GM23338 (cell line): ENCODE measurements at regions not wholly inside any gene's neighbourhood (a gene's known extent, or its start where the extent isn't known, plus 50 kb on each side); places are given as distances from the start of the nearest gene placed in this dataset.

ENCODE experiments used
- ATAC-seq: fragments of 200-7000 bp; cut with Tn5 transposase; 3 replicates; pipeline ENCODE4 v1.9.1; 2020
- DNase-seq: peaks from one replicate; pipeline ENCODE4 v3.0.0-alpha.2; 2015; ENCODE audit warnings: low spot score
- H2AFZ ChIP-seq: fragments of 200-600 bp; sonication (generic); 2 replicates; pipeline ENCODE4 v1.8.0; 2016; ENCODE audit warnings: antibody characterized with exemption, mild to moderate bottlenecking, moderate library complexity
- H3F3A ChIP-seq: fragments of 200-600 bp; sonication (generic); replicated peaks from 2 replicates; pipeline ENCODE4 v1.8.0; 2017; ENCODE audit warnings: antibody characterized with exemption, mixed run types, low read depth
- H3K27ac ChIP-seq: fragments of 200-600 bp; sonication (generic); 2 replicates; pipeline ENCODE4 v1.6.1; 2016; ENCODE audit warnings: low read depth
- H3K27me3 ChIP-seq: fragments of 200-600 bp; sonication (generic); 2 replicates; pipeline ENCODE4 v1.8.0; 2016; ENCODE audit warnings: mild to moderate bottlenecking, mixed run types, moderate library complexity; ENCODE audit not compliant: insufficient read depth
- H3K36me3 ChIP-seq: fragments of 200-600 bp; sonication (generic); 2 replicates; pipeline ENCODE4 v1.8.0; 2016; ENCODE audit warnings: mild to moderate bottlenecking; ENCODE audit not compliant: insufficient read depth
- H3K4me1 ChIP-seq: fragments of 200-600 bp; sonication (generic); 2 replicates; pipeline ENCODE4 v1.8.0; 2016; ENCODE audit warnings: mild to moderate bottlenecking, moderate library complexity; ENCODE audit not compliant: insufficient read depth
- H3K4me2 ChIP-seq: fragments of 200-600 bp; sonication (generic); 2 replicates; pipeline ENCODE4 v1.7.1; 2017; ENCODE audit warnings: mixed run types
- H3K4me3 ChIP-seq: fragments of 200-600 bp; sonication (generic); 2 replicates; pipeline ENCODE4 v1.6.1; 2016; ENCODE audit warnings: mixed run types
- H3K79me2 ChIP-seq: fragments of 200-600 bp; sonication (generic); replicated peaks from 2 replicates; pipeline ENCODE4 v1.8.0; 2017; ENCODE audit warnings: mild to moderate bottlenecking; ENCODE audit not compliant: insufficient read depth
- H3K9me2 ChIP-seq: fragments of 200-600 bp; sonication (generic); 2 replicates; pipeline ENCODE4 v1.8.0; 2017; ENCODE audit not compliant: insufficient read depth
- H4K20me1 ChIP-seq: fragments of 200-600 bp; sonication (generic); replicated peaks from 2 replicates; pipeline ENCODE4 v1.8.0; 2017; ENCODE audit warnings: mild to moderate bottlenecking; ENCODE audit not compliant: insufficient read depth
- H3K27ac Mint-ChIP-seq: 2 replicates; pipeline ENCODE4 v1.8.0; 2020; ENCODE audit warnings: inconsistent platforms, mild to moderate bottlenecking, moderate library complexity, mixed read lengths
- H3K27me3 Mint-ChIP-seq: 3 replicates; pipeline ENCODE4 v1.8.0; 2022; ENCODE audit warnings: low read depth, mild to moderate bottlenecking, moderate library complexity, mixed read lengths, inconsistent platforms; ENCODE audit not compliant: insufficient read depth, poor library complexity
- H3K36me3 Mint-ChIP-seq: 3 replicates; pipeline ENCODE4 v1.8.0; 2021; ENCODE audit warnings: low read depth, mild to moderate bottlenecking, inconsistent platforms, moderate library complexity, mixed read lengths
- H3K4me1 Mint-ChIP-seq: 3 replicates; pipeline ENCODE4 v1.8.0; 2020; ENCODE audit warnings: mild to moderate bottlenecking, inconsistent platforms, mixed read lengths
- H3K4me3 Mint-ChIP-seq: 3 replicates; pipeline ENCODE4 v1.8.0; 2021; ENCODE audit warnings: moderate library complexity, mild to moderate bottlenecking, inconsistent platforms, mixed read lengths
- H3K9me3 Mint-ChIP-seq: 3 replicates; pipeline ENCODE4 v1.8.0; 2020; ENCODE audit warnings: moderate library complexity, mild to moderate bottlenecking, inconsistent platforms, mixed read lengths
- CREB1 ChIP-seq: fragments of 250-450 bp; sonication (Bioruptor Pico); IDR thresholded peaks from 2 replicates; pipeline ENCODE4 v1.5.0; 2020; ENCODE audit warnings: low read depth, mild to moderate bottlenecking, moderate library complexity
- EZH2phosphoT487 ChIP-seq: fragments of 200-600 bp; sonication (generic); IDR thresholded peaks from one replicate; pipeline ENCODE4 v1.8.1; 2018; ENCODE audit warnings: antibody characterized with exemption; ENCODE audit not compliant: unreplicated experiment
- JUNB ChIP-seq: IDR thresholded peaks from one replicate; pipeline ENCODE4 v1.6.1; 2016; ENCODE audit warnings: antibody characterized with exemption; ENCODE audit not compliant: unreplicated experiment
- NANOG ChIP-seq: IDR thresholded peaks from 2 replicates; pipeline ENCODE4 v1.6.1; 2016; ENCODE audit warnings: antibody characterized with exemption, borderline replicate concordance
- POLR2AphosphoS5 ChIP-seq: IDR thresholded peaks from 2 replicates; pipeline ENCODE4 v1.6.1; 2016; ENCODE audit warnings: antibody characterized with exemption, low read depth
- STAT1 ChIP-seq: IDR thresholded peaks from one replicate; pipeline ENCODE4 v1.6.1; 2016; ENCODE audit warnings: antibody characterized with exemption; ENCODE audit not compliant: unreplicated experiment
- ZNF114 ChIP-seq: fragments of 250-450 bp; sonication (Bioruptor Pico); IDR thresholded peaks from 2 replicates; pipeline ENCODE4 v1.5.0; 2020; ENCODE audit warnings: mild to moderate bottlenecking, moderate library complexity
- ZNF331 ChIP-seq: fragments of 250-450 bp; sonication (Bioruptor Pico); IDR thresholded peaks from 2 replicates; pipeline ENCODE4 v1.5.0; 2020; ENCODE audit warnings: low read depth, mild to moderate bottlenecking, moderate library complexity
- TF ChIP-seq, protein P1 (sequence below): fragments of 250-450 bp; sonication (Bioruptor Pico); IDR thresholded peaks from 2 replicates; pipeline ENCODE4 v1.5.0; 2020; ENCODE audit warnings: mild to moderate bottlenecking, moderate library complexity
- TF ChIP-seq, protein P2 (sequence below): IDR thresholded peaks from 2 replicates; pipeline ENCODE4 v1.6.1; 2016; ENCODE audit warnings: antibody characterized with exemption
- TF ChIP-seq, protein P3 (sequence below), 2 experiments: fragments of 200-600 bp in 1 of 2; sonication (generic) in 1 of 2; conservative IDR thresholded peaks; 2 replicates each; pipeline versions ENCODE4 v1.5.1 to v1.6.1; 2016 to 2017; ENCODE audit warnings: antibody characterized with exemption in 2 of 2, low read depth in 2 of 2, mild to moderate bottlenecking in 2 of 2, moderate library complexity in 1 of 2
- TF ChIP-seq, protein P4 (sequence below): IDR thresholded peaks from one replicate; pipeline ENCODE4 v1.6.1; 2018; ENCODE audit warnings: antibody characterized with exemption; ENCODE audit not compliant: unreplicated experiment

DNA sequence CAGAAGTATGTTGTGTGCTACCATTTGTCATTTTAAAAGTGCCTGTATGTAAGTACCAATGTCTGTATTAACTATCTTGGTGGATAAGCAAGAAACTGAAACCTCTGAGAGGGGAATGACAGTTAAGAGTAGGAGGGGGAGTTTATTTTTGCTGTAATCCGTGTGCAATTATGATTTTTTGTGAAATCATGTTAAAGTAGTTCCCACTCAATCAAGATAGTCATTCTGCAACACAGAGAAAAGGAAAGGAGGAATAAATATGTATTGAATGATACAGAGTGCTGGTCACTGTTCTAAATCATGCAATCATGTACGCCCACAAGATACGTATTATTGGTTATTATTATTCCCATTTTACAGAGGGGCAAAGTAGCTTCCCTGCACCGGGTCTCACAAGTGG lies 105.1 kb upstream of the UBE2E1 start:
- Mint-ChIP-seq H3K4me1 (peaks cover 18% of the 10 kb centered on the region), H3K4me3 (no peak overlapping the region), H3K27me3 (no peaks in the 10 kb centered on the region), H3K9me3 (no peaks in the 10 kb centered on the region), H3K36me3 (no peaks in the 10 kb centered on the region), H3K27ac (no peak overlapping the region)
- no peak for TF ChIP-seq ZNF114 (CRISPR knock-in tag)
- no peak for TF ChIP-seq EZH2phosphoT487
- TF ChIP-seq STAT1 = no peak
- TF ChIP-seq, protein P1, sequence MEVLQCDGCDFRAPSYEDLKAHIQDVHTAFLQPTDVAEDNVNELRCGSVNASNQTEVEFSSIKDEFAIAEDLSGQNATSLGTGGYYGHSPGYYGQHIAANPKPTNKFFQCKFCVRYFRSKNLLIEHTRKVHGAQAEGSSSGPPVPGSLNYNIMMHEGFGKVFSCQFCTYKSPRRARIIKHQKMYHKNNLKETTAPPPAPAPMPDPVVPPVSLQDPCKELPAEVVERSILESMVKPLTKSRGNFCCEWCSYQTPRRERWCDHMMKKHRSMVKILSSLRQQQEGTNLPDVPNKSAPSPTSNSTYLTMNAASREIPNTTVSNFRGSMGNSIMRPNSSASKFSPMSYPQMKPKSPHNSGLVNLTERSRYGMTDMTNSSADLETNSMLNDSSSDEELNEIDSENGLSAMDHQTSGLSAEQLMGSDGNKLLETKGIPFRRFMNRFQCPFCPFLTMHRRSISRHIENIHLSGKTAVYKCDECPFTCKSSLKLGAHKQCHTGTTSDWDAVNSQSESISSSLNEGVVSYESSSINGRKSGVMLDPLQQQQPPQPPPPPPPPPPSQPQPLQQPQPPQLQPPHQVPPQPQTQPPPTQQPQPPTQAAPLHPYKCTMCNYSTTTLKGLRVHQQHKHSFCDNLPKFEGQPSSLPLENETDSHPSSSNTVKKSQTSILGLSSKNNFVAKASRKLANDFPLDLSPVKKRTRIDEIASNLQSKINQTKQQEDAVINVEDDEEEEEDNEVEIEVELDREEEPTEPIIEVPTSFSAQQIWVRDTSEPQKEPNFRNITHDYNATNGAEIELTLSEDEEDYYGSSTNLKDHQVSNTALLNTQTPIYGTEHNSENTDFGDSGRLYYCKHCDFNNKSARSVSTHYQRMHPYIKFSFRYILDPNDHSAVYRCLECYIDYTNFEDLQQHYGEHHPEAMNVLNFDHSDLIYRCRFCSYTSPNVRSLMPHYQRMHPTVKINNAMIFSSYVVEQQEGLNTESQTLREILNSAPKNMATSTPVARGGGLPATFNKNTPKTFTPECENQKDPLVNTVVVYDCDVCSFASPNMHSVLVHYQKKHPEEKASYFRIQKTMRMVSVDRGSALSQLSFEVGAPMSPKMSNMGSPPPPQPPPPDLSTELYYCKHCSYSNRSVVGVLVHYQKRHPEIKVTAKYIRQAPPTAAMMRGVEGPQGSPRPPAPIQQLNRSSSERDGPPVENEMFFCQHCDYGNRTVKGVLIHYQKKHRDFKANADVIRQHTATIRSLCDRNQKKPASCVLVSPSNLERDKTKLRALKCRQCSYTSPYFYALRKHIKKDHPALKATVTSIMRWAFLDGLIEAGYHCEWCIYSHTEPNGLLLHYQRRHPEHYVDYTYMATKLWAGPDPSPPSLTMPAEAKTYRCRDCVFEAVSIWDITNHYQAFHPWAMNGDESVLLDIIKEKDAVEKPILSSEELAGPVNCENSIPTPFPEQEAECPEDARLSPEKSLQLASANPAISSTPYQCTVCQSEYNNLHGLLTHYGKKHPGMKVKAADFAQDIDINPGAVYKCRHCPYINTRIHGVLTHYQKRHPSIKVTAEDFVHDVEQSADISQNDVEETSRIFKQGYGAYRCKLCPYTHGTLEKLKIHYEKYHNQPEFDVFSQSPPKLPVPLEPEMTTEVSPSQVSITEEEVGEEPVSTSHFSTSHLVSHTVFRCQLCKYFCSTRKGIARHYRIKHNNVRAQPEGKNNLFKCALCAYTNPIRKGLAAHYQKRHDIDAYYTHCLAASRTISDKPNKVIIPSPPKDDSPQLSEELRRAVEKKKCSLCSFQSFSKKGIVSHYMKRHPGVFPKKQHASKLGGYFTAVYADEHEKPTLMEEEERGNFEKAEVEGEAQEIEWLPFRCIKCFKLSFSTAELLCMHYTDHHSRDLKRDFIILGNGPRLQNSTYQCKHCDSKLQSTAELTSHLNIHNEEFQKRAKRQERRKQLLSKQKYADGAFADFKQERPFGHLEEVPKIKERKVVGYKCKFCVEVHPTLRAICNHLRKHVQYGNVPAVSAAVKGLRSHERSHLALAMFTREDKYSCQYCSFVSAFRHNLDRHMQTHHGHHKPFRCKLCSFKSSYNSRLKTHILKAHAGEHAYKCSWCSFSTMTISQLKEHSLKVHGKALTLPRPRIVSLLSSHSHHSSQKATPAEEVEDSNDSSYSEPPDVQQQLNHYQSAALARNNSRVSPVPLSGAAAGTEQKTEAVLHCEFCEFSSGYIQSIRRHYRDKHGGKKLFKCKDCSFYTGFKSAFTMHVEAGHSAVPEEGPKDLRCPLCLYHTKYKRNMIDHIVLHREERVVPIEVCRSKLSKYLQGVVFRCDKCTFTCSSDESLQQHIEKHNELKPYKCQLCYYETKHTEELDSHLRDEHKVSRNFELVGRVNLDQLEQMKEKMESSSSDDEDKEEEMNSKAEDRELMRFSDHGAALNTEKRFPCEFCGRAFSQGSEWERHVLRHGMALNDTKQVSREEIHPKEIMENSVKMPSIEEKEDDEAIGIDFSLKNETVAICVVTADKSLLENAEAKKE (CRISPR knock-in tag) = no peak
- TF ChIP-seq POLR2AphosphoS5 = no peak
- TF ChIP-seq CREB1 (CRISPR knock-in tag) = no peak
- TF ChIP-seq, protein P2, sequence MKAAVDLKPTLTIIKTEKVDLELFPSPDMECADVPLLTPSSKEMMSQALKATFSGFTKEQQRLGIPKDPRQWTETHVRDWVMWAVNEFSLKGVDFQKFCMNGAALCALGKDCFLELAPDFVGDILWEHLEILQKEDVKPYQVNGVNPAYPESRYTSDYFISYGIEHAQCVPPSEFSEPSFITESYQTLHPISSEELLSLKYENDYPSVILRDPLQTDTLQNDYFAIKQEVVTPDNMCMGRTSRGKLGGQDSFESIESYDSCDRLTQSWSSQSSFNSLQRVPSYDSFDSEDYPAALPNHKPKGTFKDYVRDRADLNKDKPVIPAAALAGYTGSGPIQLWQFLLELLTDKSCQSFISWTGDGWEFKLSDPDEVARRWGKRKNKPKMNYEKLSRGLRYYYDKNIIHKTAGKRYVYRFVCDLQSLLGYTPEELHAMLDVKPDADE = no peak
- TF ChIP-seq JUNB = no peak
- TF ChIP-seq NANOG = no peak
- TF ChIP-seq, protein P3, sequence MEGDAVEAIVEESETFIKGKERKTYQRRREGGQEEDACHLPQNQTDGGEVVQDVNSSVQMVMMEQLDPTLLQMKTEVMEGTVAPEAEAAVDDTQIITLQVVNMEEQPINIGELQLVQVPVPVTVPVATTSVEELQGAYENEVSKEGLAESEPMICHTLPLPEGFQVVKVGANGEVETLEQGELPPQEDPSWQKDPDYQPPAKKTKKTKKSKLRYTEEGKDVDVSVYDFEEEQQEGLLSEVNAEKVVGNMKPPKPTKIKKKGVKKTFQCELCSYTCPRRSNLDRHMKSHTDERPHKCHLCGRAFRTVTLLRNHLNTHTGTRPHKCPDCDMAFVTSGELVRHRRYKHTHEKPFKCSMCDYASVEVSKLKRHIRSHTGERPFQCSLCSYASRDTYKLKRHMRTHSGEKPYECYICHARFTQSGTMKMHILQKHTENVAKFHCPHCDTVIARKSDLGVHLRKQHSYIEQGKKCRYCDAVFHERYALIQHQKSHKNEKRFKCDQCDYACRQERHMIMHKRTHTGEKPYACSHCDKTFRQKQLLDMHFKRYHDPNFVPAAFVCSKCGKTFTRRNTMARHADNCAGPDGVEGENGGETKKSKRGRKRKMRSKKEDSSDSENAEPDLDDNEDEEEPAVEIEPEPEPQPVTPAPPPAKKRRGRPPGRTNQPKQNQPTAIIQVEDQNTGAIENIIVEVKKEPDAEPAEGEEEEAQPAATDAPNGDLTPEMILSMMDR (conservative IDR thresholded peaks at IDR 0.05; ENCODE audit: low read depth in 2 of 2) = no peak
- TF ChIP-seq, protein P4, sequence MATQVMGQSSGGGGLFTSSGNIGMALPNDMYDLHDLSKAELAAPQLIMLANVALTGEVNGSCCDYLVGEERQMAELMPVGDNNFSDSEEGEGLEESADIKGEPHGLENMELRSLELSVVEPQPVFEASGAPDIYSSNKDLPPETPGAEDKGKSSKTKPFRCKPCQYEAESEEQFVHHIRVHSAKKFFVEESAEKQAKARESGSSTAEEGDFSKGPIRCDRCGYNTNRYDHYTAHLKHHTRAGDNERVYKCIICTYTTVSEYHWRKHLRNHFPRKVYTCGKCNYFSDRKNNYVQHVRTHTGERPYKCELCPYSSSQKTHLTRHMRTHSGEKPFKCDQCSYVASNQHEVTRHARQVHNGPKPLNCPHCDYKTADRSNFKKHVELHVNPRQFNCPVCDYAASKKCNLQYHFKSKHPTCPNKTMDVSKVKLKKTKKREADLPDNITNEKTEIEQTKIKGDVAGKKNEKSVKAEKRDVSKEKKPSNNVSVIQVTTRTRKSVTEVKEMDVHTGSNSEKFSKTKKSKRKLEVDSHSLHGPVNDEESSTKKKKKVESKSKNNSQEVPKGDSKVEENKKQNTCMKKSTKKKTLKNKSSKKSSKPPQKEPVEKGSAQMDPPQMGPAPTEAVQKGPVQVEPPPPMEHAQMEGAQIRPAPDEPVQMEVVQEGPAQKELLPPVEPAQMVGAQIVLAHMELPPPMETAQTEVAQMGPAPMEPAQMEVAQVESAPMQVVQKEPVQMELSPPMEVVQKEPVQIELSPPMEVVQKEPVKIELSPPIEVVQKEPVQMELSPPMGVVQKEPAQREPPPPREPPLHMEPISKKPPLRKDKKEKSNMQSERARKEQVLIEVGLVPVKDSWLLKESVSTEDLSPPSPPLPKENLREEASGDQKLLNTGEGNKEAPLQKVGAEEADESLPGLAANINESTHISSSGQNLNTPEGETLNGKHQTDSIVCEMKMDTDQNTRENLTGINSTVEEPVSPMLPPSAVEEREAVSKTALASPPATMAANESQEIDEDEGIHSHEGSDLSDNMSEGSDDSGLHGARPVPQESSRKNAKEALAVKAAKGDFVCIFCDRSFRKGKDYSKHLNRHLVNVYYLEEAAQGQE = no peak
- no peak for TF ChIP-seq ZNF331 (CRISPR knock-in tag)
- Histone ChIP-seq H3K4me2 (no peak overlapping the region), H3K4me3 (no peak overlapping the region), H3K36me3 (no peaks in the 10 kb centered on the region), H3K27me3 (no peaks in the 10 kb centered on the region), H3K79me2 (no peaks in the 10 kb centered on the region), H2AFZ (no peak overlapping the region), H3K9me2 (peaks cover 2% of the 10 kb centered on the region; the same call in 1 of the 2 replicates), H4K20me1 (no peaks in the 10 kb centered on the region), H3K27ac (no peak overlapping the region), H3K4me1 (peaks cover 5% of the 10 kb centered on the region; the same call in 1 of the 2 replicates), H3F3A (no peaks in the 10 kb centered on the region)
- ATAC-seq = no peak
- DNase-seq = no peak
